NCI-H82 treated with DMSO at 0.1 percent for 48 hours (cell line): ENCODE measurements at regions not wholly inside any gene's neighbourhood (a gene's known extent, or its start where the extent isn't known, plus 50 kb on each side); places are given as distances from the start of the nearest gene placed in this dataset.

Experiments used
- DNase-seq: peaks from one replicate; lab custom pipeline; 2025; ENCODE audit not compliant: unreplicated experiment; lab: John Stamatoyannopoulos, UW

DNA sequence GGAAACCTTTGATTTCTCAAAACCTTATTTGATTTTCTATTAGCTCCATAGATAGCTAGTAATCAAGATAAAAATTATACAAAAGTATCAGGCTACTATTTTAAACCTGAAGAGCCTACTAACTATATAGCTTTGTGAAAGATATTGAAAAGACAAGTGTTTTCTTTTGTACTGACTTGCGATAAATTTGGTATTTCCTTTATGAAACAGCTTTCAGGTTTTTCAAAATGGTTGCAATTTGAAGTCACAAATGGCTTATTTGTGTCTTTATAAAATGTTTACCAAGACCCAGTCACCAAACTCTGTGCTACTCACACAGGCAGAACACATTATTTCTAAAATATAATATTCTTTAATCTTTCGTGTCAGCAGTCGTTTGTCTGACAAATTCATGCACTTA, 167.5 kb upstream of the ALCAM start:
- DNase-seq, result no peak

DNA sequence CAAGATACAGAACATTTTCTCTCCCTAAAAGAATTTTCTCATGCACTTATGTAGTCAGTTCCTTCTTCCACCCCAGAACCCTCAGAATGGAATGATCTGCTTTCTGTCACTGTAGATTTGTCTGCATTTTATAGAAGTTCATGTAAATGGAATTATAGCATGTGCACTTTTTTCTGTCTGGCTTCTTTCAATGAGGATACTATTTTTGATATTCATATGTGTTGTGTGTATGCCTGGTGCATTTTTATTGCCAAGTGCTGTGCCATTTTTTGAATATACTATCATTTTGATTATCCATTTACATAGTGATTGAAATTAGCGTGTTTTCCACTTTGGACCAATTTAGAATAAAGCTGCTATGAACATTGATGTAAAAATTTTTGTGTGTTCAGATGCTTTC, 156.6 kb upstream of the ALCAM start:
- no peak for DNase-seq

DNA sequence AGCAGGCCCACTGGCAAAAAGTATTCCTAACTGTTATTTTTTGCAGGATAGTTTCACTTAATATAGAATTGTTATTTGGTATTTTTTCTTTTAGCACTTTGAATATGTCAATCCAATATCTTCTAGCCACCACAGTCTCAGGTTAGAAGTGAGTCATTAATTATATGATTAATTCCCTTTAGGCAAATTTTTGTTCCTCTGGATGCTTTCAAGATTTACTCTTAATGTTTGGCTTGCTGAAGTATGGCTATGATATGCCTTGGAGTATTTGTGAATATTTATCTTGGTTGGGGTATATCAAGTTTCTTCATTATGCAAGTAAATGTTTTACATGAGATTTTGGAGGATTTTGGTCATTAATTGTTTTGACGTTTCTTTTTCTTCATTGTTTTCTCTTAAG, 152.1 kb upstream of the ALCAM start:
- DNase-seq, result no peak

DNA sequence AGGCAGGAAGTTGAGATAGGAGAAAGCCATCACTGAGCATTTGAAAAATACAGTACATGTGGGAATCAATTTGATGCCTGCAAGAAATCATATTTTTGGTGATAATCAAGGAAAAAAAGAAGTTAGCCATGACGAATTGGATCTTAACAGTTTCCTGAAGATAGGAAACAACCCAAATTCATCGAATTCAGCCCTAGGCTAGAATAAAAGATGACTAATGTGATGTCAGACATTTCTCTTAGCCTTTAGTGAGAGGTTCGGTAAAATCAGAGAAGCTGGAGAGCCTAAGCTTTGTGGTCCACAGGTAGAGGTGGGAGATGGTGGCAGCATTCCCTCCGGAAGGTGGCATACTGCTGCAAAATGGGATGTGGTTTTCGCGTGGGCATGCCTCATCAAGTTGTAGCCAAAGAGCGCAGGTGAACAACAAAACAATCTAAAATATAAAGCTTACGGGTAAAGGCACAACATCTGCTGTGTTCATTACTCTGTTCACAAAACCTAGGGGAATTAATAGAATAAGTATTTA, 144.1 kb upstream of the ALCAM start:
- no peak for DNase-seq

GRCh38 chr3:105223815-105224214, 142.9 kb upstream of the ALCAM start:
- DNase-seq, result no peak

DNA sequence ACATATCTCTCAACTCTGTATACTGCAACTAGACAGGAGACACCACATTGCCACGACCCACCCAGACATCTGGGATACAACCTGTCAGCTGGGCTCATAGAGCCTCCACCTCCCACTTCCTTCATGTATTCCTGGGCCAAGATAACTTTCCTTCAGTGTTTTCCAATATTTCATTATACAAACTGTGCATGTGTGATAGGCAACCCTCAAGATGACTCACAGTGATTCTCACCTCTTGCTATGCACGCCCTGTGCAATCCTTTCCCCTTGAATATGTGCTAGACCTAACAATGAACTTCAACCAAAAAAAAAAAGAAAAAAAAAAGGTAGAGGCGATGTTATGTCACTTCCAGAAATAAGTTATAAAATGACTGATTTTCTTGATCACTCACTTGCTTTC, 138.0 kb upstream of the ALCAM start:
- DNase-seq, result no peak

DNA sequence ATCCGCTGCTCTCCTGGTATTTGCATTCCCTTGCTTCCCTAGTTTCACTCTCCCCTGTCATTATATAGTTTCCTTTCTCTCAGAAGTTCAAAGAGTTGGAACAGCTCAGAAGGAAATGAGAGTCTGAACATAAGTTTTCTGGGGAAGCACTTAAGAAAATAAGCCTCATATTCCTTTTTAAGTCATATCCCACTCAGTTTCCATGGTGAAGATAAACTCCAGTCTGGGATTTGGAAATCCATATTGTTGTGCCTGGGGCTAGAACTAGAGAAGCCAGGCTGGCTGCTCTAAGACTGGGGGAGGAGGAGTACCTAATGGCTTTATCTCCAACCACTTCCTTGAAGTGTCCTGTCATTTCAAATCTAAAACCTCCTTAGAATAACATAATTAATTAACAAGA, 134.2 kb upstream of the ALCAM start:
- DNase-seq, result no peak

DNA sequence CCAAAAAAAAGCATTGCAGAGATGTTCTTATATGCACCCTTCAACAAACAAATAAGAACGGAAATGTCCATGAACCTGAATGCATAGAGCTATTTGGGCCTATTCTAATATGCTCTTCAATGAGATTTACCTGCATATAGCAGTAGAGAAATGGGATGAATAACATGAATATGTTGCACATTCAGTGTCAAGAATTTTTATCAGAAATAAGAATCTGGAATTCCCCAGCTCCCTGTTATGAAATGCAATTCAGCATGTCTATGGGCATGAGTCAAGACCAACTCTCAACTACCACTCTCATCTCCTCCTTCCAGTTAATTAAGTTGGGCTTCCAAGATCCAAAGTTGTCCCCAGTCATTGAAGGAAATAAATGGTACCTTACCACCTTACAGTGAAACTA, 133.7 kb upstream of the ALCAM start:
- DNase-seq, result no peak

DNA sequence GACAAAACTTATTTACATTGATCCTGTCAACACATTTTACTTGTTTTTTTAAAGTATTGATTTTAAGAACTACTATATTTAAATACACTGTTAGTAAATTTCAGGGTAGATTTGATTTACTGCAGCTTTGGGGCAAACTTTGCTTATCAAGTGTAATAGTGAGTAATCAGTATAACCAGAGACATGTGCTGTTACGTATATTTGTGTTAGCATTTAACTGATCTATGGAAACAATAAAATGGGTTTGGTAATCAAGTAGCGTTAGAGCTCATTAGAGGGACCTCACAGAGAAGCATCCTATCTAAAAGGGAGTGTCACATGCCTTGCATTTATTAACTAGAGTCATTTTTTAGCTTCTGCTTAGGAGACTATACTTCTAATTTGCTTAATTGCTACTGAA, 131.5 kb upstream of the ALCAM start:
- DNase-seq, result peak; percentile 60

DNA sequence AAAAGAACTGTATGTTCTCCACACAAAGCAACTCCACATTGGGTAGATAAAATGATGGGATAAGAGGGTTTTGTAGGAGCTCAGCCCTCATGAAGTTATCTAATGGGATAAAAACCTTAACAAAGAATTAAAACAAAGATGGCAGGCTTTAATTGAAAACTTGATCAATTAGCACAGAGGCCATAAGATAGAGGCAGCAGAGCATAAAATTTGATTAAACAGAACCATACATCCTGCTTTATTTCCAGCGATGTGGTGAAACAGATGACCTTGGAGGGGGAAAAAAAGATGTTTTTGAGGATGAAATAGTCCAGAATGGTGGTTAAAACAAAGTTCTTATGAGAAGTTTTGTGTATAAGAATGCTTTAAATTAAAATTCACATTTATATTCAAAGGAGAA, 130.9 kb upstream of the ALCAM start:
- DNase-seq, result peak; percentile 73

- DNase-seq, result no peak
These were observed 128.3 kb upstream of the ALCAM start for GRCh38 chr3:105238367-105238766.

- DNase-seq, result no peak
These were observed 123.6 kb upstream of the ALCAM start for GRCh38 chr3:105243076-105243475.

- no peak for DNase-seq
These were observed 120.2 kb upstream of the ALCAM start for GRCh38 chr3:105246536-105246935.

GRCh38 chr3:105253225-105253624, 113.5 kb upstream of the ALCAM start:
- DNase-seq, result no peak

DNA sequence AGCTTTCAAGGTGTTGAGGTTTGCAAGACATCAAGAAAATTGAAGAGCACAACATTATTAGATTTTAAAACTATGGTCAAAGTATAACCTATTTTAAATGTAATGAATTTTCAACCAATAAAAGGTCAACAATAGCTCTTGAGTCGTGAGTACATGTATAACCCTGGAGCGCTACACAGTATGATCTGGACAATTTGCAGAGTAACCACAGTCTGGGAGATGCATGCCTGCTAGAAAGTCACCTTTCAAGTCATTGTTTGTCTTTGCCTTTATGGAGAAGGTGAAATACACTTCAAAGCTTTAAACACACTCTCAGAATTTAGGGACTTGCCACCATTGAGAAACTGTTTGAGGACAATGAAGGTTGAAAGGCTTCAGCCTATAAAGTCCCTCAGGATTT, 112.6 kb upstream of the ALCAM start:
- no peak for DNase-seq

GRCh38 chr3:105255350-105255749, 111.4 kb upstream of the ALCAM start:
- no peak for DNase-seq

DNA sequence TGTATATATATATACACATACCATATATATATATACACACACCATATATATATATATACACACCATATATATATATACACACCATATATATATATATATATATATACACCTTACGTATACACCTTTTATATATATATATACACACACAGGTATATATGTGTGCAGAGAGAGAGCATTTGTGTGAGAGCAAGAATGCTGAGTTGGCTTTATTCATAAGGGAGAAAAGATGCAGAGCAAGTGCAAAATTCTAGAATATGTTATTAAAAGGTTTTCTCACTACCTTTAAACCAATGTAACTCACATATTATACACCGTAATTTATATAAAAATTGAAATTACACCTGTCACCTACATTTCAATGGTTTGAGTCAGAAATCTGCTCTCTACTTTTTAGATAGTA, 107.2 kb upstream of the ALCAM start:
- no peak for DNase-seq

DNA sequence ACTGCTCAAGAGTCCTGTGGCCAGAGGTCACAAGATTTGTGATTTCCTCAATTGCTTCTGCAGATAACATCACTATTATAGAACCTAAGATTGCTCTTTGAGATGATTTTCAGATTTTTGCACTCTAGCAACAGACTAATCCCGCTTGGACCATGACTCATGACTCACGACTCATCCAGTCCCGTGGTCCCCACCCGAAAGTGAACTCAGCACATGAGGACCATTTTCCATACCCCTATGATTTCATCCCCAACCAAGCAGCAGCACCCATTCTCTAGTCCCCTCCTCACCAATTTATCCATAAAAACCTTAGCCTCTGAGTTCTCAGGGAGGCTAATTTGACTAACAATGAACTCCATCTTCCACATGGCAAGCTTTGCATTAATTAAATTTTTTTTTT, 106.3 kb upstream of the ALCAM start:
- no peak for DNase-seq

DNA sequence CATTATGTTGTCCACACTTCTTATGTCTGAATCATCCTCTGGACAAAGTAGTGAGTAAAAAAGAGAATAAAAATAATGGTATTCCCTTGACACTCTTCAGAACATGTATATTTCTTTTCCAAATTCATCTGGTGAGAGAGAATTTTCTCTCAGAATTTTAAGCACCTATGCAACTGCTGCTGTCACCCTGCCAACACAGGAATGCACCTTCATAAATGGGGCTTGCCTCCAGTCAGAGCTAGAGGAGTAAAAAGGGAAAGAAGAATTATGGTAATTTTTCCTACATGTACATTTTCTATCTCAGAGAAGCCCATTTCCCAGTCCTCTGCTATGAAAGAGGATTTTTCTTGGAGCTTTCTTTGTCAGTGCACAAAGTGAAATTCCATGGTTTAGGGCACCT, 92.2 kb upstream of the ALCAM start:
- DNase-seq, result no peak

- no peak for DNase-seq
These were observed 91.8 kb upstream of the ALCAM start for GRCh38 chr3:105274958-105275357.

- DNase-seq, result no peak
These were observed 89.1 kb upstream of the ALCAM start for GRCh38 chr3:105277656-105278055.

DNA sequence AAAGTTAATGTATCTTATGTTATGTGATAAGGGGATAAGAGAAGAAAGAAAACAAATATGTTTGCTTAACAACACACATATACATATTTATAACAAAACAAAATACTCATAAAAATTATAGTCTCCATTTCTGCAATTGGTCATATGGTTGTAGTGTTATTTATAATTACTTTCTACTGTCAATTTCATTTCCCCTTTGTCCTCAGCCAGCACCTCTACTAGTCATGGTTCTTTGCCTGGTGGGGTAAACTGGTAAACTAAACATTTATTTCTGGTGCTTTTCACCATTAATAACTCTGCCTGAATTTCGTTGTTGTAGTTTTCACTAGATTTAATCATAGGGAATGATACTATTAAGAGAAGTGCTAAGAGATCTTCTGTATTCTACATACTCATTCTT, 88.0 kb upstream of the ALCAM start:
- DNase-seq, result no peak

- DNase-seq, result no peak
These were observed 84.7 kb upstream of the ALCAM start for GRCh38 chr3:105281989-105282388.

DNA sequence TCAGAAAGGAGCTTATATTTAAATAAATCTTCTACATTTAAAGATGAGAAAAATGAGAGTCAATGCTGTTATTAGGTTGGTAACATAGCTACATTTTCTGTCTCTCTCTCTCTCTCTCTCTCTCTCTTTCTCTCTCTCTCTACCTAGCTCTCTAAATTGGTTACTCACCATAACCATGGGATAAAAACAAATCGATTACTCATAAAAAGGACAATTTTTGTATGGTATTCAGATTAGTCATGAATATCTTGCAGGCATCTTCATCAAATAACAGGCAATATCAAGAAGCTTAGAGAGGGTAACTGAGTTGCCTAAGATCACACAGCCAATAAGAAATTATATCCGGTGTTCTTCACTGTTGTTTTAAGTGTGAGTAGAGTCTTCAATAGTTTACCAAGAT, 81.8 kb upstream of the ALCAM start:
- no peak for DNase-seq
